Fibroblast of lung (primary cell): ENCODE measurements at regions not wholly inside any gene's neighbourhood (a gene's known extent, or its start where the extent isn't known, plus 50 kb on each side); places are given as distances from the start of the nearest gene placed in this dataset.
"Not testable (repeated sequence)": the region's sequence is repeated elsewhere in the genome, so short reads cannot be mapped to it uniquely, and the experiment has no call there.

Experiments used
- EZH2 ChIP-seq: IDR thresholded peaks from 2 replicates; pipeline ENCODE4 v1.5.1; 2012; ENCODE audit warnings: low read length, control low read depth, mild to moderate bottlenecking; ENCODE audit errors: missing control alignments
- TF ChIP-seq, protein P1 (sequence below), 2 donors: IDR thresholded peaks in 1 of 2; conservative IDR thresholded peaks in 1 of 2; 1 replicate in 1 of 2; 2 replicates in 1 of 2; pipeline ENCODE4 v1.5.1; 2011 to 2012; ENCODE audit warnings: low read length in 2 of 2, control low read depth in 1 of 2, inconsistent platforms in 1 of 2, low read depth in 1 of 2, mild to moderate bottlenecking in 1 of 2

DNA sequence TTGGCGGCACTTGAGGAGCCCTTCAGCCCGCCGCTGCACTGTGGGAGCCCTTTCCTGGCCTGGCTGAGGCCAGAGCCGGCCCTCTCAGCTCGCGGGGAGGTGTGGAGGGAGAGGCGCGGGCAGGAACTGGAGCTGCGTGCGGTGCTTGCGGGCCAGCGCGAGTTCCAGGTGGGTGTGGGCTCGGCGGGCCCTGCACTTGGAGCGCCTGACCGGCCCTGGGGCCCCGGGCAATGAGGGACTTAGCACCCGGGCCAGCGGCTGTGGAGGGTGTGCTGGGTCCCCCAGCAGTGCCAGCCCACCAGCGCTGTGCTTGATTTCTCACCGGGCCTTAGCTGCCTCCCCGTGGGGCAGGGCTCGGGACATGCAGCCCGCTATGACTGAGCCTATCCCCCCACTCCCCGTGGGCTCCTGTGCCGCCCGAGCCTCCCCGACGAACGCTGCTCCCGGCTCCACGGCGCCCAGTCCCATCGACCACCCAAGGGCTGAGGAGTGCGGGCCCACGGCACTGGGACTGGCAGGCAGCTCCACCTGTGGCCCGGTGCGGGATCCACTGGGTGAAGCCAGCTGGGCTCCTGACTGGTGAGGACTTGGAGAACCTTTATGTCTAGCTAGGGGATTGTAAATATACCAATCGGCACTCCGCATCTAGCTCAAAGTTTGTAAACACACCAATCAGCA lies 167.6 kb downstream of the SOX4 start:
- TF ChIP-seq, protein P1, sequence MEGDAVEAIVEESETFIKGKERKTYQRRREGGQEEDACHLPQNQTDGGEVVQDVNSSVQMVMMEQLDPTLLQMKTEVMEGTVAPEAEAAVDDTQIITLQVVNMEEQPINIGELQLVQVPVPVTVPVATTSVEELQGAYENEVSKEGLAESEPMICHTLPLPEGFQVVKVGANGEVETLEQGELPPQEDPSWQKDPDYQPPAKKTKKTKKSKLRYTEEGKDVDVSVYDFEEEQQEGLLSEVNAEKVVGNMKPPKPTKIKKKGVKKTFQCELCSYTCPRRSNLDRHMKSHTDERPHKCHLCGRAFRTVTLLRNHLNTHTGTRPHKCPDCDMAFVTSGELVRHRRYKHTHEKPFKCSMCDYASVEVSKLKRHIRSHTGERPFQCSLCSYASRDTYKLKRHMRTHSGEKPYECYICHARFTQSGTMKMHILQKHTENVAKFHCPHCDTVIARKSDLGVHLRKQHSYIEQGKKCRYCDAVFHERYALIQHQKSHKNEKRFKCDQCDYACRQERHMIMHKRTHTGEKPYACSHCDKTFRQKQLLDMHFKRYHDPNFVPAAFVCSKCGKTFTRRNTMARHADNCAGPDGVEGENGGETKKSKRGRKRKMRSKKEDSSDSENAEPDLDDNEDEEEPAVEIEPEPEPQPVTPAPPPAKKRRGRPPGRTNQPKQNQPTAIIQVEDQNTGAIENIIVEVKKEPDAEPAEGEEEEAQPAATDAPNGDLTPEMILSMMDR (conservative IDR thresholded peaks at IDR 0.05 in 1 of 2, IDR thresholded peaks at IDR 0.05 in 1 of 2; ENCODE audit: low read depth in 1 of 2, low read length in 2 of 2): not testable (repeated sequence)
- TF ChIP-seq EZH2: not testable (repeated sequence)
